GM04503 (cell line): ENCODE measurements at regions not wholly inside any gene's neighbourhood (a gene's known extent, or its start where the extent isn't known, plus 50 kb on each side); places are given as distances from the start of the nearest gene placed in this dataset.
"Not testable (repeated sequence)": the region's sequence is repeated elsewhere in the genome, so short reads cannot be mapped to it uniquely, and the experiment has no call there.

ENCODE experiments used
- DNase-seq: peaks from one replicate; pipeline ENCODE4 v3.0.0-alpha.2; 2012; ENCODE audit warnings: low read depth

- no peak for DNase-seq
These were observed 272.8 kb downstream of the CYRIA start for GRCh38 chr2:16392647-16393499.

DNA sequence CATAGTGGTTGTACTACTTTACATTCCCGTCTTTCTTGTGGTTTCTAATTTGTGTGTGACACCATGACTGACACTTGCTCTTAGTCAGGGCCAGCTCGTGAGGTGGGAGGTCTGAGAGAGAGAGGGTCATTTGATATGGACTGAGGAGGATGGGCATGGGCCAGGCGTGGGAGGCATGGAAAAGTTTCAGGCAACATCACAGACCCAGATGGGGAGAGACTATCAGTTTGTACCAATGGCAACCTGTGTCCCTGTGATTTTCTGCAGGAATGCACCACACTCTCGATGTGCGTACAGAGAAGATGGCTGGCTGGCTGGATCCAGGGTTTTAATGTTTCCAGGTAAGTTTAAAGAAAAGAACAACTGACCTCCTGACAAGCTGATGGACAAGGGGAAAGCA lies 273.6 kb downstream of the CYRIA start:
- no peak for DNase-seq

DNA sequence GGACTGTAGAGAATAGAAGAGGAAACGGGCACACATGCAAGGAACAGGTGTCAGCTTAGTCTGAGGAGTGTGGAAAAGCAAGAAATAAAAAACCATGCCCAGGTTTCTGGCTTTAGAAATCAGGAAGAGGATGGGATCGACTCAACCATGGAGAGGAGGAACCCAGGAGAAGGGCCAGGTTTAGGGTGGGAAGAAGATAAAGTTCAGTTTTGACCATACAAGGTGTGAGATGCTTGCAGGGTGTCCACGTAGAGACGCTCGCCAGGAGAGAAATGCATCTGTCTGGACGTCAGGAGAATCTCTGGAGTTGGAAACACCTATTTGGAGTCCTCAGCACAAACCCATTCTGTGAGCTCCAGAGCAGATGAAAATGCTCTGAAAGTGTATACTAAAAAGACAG lies 275.1 kb downstream of the CYRIA start:
- no peak for DNase-seq

DNA sequence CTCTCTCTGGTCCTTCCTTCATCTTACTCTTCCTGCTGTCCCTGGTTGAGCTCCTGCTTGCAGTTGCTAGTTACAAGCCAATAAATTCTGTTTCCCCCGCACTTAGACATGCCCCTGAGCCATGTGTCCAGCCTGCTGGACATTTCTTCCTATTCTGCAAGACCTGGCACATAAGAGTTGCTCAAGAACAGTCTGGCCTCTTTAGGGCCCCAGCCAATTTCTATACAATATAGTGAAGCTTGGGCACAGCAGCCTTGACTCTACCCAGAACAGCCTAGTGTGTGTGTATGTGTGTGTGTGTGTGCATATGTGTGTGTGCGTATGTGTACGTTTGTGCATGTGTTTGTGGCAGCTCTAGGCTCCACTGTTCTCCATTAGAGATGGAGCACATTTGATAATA lies 276.0 kb downstream of the CYRIA start:
- DNase-seq, result no peak

DNA sequence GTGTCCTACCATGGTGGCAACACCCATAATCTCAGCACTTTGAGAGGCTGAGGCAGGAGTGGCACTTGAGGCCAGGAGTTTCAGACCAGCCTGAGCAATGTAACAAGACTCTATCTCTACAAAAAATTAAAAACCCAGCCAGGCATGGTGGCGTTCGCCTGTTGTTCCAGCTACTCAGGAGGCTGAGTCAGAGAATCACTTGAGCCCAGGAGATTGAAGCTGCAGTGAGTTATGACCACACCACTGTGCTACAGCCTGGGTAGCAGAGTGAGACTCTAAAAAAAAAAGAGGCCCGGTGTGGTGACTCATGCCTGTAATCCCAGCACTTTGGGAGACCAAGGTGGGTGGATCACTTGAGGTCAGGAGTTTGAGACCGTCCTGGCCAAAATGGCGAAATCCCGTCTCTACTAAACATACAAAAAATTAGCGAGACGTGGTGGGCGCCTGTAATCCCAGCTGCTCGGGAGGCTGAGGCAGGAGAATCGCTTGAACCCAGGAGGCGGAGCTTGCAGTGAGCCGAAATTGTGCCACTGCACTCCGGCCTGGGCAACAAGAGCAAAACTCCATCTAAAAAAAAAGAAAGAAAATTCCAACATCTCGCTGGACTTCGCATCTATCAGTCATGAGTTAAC lies 277.3 kb downstream of the CYRIA start:
- not testable (repeated sequence) for DNase-seq

DNA sequence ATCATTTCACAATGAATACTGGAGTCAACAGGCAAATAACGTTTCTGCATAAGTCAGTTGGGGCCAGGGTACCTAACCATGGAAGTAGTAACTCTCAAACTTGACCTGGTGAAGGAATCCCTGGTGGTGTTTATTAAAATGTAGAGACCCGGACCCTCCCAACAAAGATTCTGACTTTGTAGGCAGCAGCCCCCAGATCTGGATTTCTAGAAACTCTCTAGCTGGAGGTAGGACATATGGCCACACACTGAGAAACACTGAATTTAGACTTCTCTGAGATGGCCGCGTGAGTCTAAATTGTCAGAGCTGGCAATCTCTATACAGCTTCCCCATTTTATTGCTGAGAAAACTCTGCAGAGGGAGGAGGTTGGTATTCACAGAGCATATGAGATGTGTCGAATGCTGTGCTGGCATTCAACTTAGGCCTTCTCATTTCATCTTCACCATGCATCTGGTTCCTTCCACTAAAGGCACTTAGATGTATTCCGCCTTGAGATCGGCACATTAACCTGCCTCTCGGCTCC lies 278.1 kb downstream of the CYRIA start:
- no peak for DNase-seq

GRCh38 chr2:16386431-16386830 lies 279.2 kb downstream of the CYRIA start:
- DNase-seq, result no peak

DNA sequence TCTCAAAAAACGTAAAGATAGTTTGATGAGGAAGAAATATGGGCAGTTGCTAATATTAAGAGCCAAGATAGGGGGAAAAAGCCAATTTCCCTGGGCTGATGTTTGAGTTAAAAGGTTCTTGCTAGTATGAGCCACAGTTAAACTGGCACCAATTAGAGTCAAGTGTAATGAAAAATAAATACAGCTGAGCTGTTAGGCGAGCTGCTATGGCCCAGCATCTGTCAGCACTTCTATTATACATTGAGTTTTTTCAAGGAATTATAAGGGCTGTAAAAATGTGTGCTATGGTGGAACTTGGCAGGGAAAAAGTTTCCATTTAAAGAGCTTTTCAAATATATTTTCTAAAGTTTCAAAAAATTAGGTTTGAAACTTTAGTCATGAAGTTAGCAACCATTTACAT lies 279.6 kb downstream of the CYRIA start:
- DNase-seq, result no peak

GRCh38 chr2:16385341-16385740 lies 280.3 kb downstream of the CYRIA start:
- DNase-seq, result no peak

GRCh38 chr2:16383411-16383810 lies 282.2 kb downstream of the CYRIA start:
- DNase-seq, result no peak

- no peak for DNase-seq
These were observed 283.2 kb downstream of the CYRIA start for GRCh38 chr2:16382451-16382850.

GRCh38 chr2:16381511-16381910 lies 284.1 kb downstream of the CYRIA start:
- no peak for DNase-seq

- DNase-seq, result not testable (repeated sequence)
These were observed 285.7 kb downstream of the CYRIA start for GRCh38 chr2:16379901-16380300.

DNA sequence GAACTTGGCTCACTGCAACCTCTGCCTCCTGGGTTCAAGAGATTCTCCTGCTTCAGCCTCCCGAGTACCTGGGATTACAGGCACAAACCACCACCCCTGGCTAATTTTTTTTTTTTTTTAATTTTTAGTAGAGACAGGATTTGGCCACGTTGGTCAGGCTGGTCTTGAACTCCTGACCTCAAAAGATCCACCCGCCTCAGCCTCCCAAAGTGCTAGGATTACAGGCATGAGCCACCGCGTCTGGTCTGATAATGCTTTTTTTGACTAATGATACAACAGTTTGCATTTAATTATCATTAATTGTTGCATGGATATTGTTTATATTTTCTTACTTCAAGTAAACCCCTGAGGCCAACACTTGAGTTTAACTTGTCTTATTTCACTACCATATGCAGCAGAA lies 286.6 kb downstream of the CYRIA start:
- DNase-seq, result not testable (repeated sequence)

DNA sequence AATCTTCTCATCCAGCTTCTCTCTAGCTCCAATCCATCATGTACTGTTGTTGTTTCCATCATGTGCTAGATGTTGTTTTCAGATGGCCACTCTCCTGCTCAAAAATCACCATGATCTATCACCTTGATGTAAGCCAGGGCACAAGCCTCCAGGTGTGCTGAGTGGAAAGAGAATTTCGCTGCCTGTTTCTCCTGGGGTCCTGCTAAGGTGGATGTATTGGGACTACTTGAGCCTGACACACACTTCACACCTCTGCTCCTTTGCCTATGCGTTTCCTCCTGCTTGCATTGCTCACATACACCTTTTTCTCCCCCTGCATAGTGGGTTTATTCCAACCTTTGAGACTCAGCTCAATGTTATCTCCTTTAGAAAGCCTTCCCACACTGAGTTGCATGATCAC lies 287.6 kb downstream of the CYRIA start:
- no peak for DNase-seq

GRCh38 chr2:16375981-16376380 lies 289.7 kb downstream of the CYRIA start:
- no peak for DNase-seq

- DNase-seq, result no peak
These were observed 290.3 kb downstream of the CYRIA start for GRCh38 chr2:16375351-16375750.

DNA sequence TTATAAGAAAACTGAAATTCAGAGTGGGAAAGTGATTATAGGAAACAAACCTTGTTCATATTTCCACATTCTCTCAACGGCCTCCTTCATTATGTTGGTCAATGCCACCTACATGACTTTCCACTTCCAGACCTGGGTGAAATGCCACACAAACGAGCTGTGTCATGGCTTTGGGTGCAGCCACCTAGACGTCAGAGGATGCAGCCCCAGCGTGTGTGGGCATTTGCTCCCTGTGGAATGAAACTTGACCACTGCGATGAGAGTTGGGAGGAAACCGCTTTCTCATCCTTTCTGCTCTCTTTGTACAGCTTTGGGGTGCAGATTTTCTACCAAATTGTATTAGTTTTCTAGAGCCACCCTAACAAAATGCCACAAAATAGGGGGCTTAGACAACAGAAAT lies 291.0 kb downstream of the CYRIA start:
- DNase-seq, result no peak

- DNase-seq, result no peak
These were observed 292.3 kb downstream of the CYRIA start for GRCh38 chr2:16373341-16373740.

GRCh38 chr2:16371751-16372150 lies 293.9 kb downstream of the CYRIA start:
- no peak for DNase-seq

DNA sequence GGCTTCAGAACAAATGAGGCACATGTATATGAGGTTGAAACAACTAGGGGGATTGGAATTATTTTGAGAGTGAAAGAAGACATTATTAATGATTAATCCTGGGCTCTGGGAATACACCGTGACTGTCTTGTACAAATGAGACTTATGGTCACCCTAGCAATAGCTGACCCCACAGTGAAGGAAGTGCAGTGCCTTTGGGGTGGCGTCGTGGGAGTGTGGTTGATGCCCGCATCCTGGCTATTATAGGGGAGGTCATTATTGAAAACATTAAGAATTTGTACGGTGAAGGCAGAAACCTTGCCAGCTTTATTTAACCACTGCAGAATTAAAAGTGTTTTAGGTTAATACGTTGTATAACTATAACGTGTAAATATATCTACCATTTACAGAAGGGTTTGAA lies 296.7 kb downstream of the CYRIA start:
- no peak for DNase-seq

- no peak for DNase-seq
These were observed 297.3 kb downstream of the CYRIA start for GRCh38 chr2:16368328-16368727.

- no peak for DNase-seq
These were observed 300.3 kb downstream of the CYRIA start for GRCh38 chr2:16365366-16365765.
